Stimulated activated naive CD4-positive, alpha-beta T cell treated with Interleukin-2 at 50 U/mL for 16 hours (primary cell): ENCODE measurements at regions not wholly inside any gene's neighbourhood (a gene's known extent, or its start where the extent isn't known, plus 50 kb on each side); places are given as distances from the start of the nearest gene placed in this dataset.
"Not testable (repeated sequence)": the region's sequence is repeated elsewhere in the genome, so short reads cannot be mapped to it uniquely, and the experiment has no call there.

ENCODE experiments used
- DNase-seq: peaks from one replicate; lab custom pipeline; 2025; lab: John Stamatoyannopoulos, UW

DNA sequence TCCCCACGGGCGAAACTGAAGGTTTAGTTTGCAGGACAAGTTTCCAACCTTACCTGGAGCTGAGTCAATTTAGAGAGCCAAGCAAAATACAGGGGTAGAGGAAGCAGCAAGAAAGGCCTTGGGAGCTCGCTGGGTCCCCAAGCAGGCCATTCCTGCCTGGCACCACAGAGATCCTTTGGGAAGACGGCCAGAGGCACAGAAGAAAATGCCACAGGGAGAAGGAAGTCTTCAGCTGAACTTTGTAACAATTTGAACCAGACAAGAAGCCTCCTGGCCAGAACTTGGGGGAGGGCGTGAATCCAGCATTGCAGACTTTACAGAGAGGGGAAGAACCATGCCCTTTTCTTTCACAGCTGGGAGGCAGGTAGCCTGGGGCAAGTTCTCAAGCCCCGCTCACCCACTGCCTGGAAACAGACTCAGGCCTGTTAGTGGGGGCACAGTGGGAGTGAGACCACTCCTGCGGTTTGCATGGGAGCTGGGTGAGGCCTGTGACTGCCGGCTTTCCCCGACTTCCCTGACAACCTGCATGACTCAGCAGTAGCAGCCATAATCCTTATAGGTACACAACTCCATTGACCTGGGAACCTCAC, 259.4 kb downstream of the SETD4 start:
- DNase-seq, result not testable (repeated sequence)

GRCh38 chr21:35796844-35797243, 263.5 kb downstream of the SETD4 start:
- no peak for DNase-seq

- not testable (repeated sequence) for DNase-seq
Measured at GRCh38 chr21:35794527-35794926, 265.8 kb downstream of the SETD4 start.

DNA sequence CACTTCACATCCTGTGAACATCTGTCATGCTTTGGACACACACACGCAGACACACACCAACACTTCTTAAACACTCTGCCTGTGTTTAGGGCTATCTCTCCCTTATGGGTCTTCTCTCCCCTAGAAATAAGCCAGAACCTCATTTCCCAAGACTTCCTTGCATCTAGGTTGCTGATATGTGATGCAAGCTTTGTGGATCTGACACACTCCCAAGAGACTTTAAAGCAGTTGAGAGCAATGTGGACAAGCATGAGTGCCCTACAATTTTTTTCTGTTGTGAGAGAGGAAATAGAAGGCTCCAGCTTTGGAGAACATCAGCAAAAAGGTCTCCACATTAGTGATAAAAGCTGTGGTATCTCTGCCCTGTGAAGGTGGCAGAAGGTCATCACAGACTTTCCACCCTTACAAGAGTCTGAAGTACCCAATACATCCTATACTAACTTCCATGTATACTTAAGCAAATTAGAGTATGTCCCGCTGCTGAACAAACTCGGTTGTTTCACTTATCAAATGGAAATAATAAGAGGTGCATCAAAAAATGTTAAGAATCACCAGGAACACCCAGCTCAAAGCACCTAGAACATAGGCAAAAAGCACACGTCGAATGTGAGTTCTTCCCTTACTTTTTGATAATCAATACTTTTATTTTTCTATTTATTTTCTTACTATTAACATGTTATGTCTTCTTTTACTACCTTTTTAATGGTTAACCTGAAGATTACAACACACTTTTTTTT, 267.6 kb downstream of the SETD4 start:
- no peak for DNase-seq

GRCh38 chr21:35791541-35792325, 268.6 kb downstream of the SETD4 start:
- DNase-seq, result no peak

DNA sequence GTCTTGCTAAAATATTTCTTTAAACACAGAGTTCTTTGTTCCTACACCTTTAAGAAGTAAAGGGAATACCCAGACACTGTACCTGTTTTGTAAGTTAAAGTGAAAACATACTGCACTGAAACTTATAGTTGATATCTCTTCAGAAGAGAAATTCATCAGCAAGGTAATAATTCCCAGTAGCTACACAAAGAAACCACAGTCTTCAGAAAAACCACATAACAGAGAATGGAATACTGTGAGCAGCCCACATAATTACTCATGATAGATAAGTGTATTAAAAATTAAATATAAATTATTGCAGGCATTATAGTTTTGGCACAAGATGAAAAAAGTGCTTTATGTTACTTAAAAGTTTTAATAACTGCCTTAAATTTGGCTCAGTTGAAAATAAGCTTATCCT, 276.6 kb downstream of the SETD4 start:
- DNase-seq, result no peak

- no peak for DNase-seq
Measured at GRCh38 chr21:35782667-35783066, 277.7 kb downstream of the SETD4 start.

- DNase-seq, result no peak
Measured at GRCh38 chr21:35780983-35781382, 279.3 kb downstream of the SETD4 start.

DNA sequence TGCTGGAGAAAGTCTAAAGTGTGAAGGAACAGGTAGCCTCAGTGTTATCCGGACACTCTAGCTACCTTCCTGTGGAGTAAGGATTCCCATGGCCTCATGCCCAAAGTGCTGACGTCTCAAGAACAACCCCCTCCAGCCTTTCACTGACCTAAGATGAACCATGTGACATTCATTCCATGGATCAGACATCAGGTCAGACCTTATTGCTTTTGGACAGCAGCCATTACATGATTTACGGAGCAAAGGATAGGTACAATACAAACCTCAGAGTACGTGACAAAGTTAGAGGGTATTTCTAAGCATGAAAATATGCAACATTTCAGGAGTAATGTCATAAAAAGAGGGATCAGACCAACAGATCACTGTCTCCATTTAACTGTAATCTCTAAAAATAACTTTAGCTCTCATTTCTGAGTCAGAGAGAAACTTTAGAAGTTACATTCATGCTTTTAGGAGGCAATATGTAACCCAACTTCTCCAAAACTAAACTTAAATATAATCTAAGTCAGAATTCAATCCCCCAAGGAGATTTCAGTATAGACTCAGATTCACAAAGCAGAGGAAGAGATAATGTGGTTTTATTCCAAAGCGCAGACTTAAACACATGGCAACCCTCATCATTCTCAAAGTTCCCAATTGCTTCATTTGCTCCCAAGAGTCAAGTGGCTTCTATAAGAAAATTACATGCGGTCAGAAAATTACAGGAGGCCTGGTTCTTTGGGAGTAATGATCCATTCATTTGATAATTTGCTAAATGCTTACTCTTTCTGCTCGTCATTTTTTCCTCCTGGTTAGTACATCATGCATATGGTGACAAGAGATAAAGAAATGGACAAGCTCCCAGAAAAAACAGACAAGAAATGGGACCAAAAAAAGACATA, 280.4 kb downstream of the SETD4 start:
- DNase-seq, result no peak

GRCh38 chr21:35779167-35779566, 281.2 kb downstream of the SETD4 start:
- no peak for DNase-seq

DNA sequence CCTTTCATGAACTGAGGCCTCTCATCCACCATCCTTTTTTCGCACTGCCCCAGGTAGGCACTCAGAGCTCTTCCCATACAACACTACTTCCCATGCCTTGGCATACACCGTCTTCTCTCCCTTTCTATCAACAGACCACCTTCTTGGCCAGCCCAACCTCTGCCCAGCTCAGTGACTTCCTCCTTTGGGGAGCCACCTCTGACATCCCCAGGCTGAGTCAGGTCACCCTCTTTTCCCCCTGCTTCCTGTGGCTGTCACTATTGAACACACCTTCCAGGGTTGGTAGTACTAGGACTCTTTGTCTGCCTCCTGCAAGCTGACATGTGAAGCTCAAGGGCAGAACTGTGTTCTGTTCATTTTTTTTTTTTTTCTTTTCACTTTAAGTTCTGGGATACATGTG, 283.2 kb downstream of the SETD4 start:
- no peak for DNase-seq

GRCh38 chr21:35775778-35776544, 284.4 kb downstream of the SETD4 start:
- no peak for DNase-seq

- DNase-seq, result no peak
Measured at GRCh38 chr21:35770101-35770945, 290.0 kb downstream of the SETD4 start.

- DNase-seq, result no peak
Measured at GRCh38 chr21:35768187-35768586, 292.1 kb downstream of the SETD4 start.

DNA sequence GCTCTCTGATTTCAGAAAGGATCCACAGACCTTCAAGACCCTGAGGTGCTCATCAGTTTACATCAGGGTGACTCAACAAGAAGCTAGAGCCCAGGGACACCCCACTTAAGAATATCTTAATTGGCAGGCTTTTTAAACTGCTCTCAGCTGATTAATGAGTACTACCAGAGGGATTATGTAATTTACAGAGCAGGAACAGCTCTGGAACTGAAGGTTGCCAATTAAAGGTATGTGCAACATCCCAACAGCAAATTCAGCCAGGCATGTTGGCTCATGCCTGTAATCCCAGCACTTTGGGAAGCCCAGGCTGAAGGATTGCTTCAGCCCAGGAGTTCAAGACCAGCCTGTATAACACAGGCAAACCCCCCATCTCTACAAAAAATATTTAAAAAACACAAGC, 295.7 kb downstream of the SETD4 start:
- no peak for DNase-seq

- no peak for DNase-seq
Measured at GRCh38 chr21:35764077-35764476, 296.2 kb downstream of the SETD4 start.

- no peak for DNase-seq
Measured at GRCh38 chr21:35754583-35754982, 305.7 kb downstream of the SETD4 start.

GRCh38 chr21:35753308-35753707, 307.0 kb downstream of the SETD4 start:
- DNase-seq, result no peak

GRCh38 chr21:35751171-35751570, 309.2 kb downstream of the SETD4 start:
- DNase-seq, result no peak

DNA sequence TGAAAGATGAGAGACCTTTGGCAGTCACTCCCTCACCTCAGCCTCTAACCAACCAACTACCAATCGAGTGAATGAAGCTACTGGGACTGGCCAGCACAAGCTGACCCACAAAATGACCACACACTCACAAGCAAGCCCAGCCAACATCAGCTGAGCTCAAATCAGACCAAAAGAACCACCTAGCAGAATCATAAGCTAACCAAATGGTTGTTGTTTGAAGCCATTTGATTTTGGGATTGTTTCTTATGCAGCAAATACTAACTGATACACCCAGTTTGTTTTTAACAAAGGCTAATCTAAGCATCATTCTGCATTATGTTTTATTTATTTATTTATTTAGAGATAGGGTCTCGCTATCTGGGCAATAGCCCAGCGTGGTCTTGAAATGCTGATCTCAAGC, 310.4 kb downstream of the SETD4 start:
- DNase-seq, result no peak
